GM21447 (cell line): ENCODE measurements at regions not wholly inside any gene's neighbourhood (a gene's known extent, or its start where the extent isn't known, plus 50 kb on each side); places are given as distances from the start of the nearest gene placed in this dataset.
A peak's percentile ranks its signal among the peaks of the same experiment; 100 is the strongest.

Source experiments
- ATAC-seq: cut with Tn5 transposase; IDR thresholded peaks from one replicate; pipeline ENCODE4 v1.9.1; 2021; ENCODE audit not compliant: unreplicated experiment

DNA sequence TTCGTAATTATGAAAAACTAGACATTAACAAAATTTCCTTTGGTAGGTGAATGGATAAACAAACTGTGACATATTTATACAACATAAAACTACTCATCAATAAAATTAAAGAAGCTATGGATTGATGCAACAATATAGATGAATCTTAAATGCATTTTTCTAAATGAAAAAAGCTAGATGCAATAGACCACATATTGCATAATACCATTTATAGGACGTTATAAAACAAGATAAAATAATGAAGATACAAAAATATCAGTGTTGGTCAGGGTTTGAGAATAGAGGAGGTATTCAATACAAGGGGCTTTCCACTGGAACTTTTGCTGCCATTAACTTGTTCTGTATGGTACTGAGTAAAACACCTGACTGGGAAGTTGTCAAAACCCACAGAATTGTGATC, 314.4 kb downstream of the GRB14 start:
- no peak for ATAC-seq

DNA sequence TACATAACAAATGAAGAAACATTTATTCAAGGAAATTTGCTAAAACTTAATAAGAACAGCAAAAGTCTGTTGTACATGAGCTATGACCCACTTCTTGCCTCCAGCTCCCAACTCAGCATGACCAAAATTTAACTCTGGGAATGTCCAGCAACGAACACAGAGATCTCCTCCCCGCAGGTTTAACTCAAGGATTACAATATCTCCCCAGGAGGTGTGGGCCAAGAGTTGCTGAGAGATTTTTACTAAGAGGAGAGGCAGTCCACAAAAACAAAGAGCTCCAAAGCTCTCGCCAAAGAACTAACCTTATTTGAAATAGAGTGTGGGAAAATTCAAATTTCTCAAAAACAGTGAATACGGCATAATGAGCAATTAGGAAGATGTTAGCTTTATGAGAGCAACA, 318.5 kb downstream of the GRB14 start:
- ATAC-seq = no peak

DNA sequence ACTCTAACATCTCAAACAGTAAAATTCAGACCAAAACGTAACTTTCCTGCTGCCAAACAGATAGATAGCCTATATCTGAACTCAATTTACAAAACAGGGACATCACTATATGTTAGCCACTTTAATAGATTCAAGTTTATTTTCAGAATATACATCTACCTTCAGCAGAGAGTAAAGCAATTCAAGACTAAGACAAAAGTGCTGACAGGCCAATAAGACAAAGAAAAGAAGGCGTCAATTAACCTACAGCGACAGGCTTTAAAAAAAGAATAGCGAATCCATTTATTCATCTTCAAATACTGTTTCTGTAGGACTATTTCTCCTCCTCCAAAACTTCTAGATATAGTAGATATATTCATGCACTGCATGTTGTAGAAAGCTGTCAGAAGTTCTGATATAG, 333.0 kb downstream of the GRB14 start:
- ATAC-seq = no peak

DNA sequence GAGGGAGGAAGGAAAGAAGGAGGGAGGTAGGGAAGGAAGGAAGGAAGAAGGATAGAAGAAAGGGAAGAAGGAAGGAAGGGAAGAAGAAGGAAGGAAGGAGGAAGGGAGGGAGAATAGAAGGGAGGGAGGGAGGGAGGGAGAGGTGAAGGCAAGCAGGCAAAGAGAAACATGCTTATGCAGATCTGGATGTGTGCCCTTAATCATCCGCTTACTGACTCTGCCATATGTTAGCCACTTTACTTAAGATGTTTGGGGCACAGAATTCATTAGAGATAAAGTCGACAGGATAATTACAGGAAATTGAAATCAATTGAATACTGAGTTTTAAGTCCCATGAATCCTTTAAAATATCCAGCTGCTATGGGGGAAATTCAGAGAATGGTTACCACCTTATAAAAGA, 334.2 kb downstream of the GRB14 start:
- no peak for ATAC-seq

DNA sequence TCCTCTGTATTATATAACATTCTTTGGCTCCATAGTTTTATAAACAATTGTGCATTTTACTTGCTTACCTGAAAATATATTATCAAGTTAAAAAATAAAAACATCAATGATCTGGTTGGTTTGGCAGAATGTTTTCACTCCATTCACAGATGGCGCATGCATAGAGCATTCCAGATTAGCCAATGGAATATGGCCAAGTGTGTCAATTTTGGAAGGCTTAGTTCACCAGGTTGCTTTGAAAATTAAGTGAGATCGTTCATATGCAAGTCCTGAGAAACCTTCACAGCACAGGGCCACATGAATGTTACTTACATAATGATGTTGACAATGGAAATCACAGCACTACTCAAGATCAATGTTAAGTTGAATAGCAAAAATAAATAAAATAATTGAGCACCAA, 335.7 kb downstream of the GRB14 start:
- ATAC-seq = no peak

DNA sequence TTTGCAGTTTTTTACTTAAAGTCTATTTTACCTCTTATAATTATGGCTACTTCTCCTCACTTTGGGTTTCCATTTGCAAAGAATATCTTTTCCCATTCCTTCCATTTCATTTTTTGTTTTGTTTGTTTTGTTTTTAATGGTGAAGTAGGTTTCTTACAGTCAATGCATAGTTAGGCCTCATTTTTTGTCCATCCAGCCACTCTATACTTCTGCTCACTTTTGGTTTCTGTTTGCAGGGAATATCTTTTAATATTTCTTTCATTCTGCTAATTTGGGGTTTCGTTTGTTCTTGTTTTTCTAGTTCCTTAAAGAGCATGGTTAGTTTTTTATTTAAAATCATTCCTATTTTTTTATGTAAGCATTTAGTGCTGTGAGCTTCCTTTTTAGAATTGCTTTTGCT, 339.4 kb downstream of the GRB14 start:
- no peak for ATAC-seq

DNA sequence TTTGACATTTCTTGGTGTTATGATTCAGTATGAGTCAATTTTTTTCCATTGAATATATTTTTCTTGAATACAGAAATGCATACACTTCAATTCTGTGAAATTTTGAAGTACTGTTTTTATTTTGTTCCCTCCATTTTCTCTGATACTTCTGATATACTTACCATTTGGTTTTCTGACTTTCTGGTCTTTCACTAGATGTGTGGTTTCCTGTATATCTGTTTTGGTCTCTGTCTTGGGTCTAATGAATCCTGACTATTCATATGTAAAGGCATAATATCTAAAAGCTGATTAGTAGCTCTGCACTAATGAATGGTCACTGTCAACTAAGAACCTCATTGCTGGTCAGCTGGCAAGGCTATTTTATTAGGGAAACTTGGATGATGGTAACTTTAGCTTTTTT, 345.6 kb downstream of the GRB14 start:
- ATAC-seq = no peak

DNA sequence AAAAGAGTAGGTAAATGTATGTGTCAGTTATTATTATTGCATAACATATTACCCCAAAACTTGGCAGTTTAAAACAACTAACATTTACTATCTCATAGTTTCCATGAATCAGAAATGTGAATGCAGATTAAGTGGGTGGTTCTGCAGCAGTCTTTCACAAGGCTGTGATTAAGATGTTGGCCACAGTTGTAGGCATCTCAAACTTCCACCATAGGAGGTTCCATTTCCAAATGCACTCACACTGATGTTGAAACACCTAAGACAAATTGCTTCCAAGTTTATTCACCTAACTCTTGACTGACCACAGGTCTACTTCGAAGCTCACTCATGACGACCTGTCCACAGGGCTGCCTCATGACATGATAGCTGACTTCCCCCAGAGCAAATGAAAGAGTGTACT, 360.8 kb downstream of the GRB14 start:
- ATAC-seq = no peak

DNA sequence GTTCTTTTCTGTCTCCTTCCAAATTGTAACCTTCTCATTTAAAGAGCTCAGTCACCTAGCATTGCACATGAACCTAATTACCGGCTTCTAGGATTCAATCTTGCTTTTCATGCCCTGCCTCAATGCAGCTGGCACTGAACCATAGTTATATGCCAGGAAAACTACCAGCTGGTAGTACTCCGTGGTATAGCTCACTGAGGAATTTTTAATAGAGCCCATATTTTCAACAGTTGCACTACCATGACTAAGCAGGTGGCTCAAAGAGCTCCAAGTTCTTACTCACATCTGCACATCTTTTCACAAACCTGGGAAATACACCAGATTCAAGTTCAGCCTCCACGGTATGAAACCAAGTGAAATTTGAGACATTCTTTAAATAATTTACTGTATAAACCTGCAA, 363.5 kb downstream of the GRB14 start:
- ATAC-seq = no peak

DNA sequence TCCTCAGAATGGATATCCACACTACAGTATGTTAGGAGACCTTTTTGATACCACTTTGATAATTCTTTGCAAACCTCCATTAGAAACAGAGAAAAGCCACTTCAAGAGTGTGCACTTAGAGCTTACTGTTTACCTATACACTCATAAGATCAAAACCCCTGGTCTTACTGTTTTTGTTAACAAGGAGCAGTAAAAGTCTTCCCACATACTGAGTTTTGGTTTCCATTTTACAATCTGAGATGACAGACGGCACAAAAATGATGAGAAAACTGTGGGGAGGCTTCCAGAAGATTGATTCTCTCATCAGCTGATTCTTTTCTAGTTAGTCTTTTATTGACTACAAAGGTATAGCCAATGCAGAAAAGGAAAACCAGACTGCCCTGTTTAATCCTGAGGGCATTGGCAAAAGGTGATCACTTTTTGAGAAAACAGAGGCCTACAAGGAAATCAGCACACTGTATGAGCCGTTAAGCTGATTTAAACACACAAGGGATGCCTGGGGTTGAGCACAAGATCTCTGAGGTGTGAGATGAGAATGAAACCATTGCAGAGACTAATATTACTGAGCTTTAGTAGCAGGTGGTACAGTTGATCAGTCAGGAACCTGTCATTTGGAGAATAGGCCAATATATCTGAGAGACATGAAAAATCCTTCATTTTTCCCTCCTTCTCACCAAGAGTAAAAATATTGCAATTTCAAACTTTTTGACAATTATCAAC, 368.6 kb downstream of the GRB14 start:
- ATAC-seq = peak; percentile 68

DNA sequence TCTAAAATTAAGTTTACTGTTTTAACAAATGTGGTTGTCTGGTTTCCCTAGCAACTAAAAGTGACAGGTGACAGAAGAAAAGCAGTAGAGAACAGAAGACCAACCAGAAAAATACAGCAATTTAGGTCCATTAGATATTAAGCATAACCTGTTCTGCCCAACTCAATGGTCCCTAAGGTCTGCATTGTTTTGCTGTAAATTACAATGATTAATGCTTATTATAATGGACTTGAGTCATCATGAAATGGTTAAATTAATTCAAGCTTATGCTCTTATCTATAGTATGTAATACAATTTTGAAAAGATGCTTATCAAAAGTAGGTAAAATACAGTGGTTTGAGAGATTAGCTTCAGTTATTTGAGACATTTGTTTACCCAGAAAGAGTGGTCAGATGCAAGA, 378.0 kb downstream of the GRB14 start:
- ATAC-seq = no peak

DNA sequence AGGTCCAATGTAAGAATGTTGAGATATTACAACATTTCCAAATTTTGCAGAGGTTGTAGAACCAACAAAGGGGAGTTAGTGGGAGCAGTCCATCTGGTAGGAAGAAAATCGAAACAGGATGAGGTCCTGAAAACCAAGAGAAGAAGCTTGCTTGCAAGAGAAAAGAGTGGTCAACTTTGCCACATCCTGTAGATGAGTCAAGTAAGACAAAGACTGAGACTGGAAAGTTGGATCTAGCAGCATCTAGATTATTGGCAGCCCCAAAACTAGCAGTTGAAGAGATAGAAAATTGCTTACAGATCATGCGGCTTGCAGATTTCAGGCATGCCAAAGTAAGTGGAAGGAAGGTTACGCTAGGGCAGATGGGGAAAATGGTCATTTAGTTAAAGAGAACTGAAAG, 378.9 kb downstream of the GRB14 start:
- no peak for ATAC-seq

DNA sequence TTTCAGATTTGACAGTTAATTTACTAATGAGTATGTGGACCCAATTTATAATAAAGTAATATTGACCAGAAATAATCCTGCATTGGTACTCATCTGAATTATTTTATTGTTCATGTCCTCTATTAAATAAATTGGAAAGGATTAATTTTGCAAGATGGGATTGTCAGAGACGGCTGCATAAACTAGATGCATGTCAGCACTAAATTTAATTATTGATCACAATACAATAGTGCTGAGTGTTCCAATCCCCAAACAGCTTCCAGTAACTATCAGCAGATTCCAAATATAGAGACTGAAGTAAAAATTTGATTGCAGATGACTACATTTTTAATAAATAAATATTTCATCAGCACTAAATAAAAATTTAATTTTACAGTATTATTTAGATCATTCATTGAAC, 387.2 kb downstream of the GRB14 start:
- no peak for ATAC-seq

DNA sequence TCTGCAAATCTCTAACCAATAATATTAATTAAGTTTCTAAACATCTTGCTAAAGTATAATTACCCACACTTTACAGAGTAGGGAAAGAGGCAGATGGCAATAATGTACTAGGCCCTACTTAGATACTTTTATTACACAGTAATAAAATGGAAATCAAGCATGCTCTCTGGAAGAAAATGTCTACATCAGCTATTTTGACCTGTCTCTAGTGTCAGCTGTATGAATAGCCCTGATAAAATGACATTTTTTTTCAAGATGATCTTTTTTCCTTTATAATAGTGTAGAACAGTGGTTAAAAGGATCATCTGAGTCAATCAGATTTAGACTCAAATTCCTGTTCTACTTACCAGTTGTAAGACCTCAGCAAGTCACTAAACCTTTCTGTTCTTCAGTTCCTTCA, 397.3 kb downstream of the GRB14 start:
- no peak for ATAC-seq

DNA sequence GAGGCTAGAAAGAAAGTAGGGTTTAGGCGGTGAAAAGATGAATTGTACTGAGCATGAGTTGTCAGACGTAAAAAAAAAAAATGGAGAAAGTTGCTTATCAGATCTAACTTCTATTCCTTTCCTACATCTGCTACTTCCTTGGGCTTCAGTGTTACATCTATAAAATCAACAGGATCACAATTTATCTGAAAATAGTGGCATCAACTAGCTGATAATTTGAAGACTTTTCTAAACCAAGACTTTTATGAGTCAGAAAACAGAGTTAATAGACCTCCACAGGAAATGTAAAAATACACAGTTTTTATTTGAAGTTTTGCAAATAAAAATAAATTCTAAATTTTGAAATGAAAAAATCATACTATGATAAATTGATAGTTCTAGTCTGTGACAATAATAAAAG, 399.8 kb downstream of the GRB14 start:
- no peak for ATAC-seq

DNA sequence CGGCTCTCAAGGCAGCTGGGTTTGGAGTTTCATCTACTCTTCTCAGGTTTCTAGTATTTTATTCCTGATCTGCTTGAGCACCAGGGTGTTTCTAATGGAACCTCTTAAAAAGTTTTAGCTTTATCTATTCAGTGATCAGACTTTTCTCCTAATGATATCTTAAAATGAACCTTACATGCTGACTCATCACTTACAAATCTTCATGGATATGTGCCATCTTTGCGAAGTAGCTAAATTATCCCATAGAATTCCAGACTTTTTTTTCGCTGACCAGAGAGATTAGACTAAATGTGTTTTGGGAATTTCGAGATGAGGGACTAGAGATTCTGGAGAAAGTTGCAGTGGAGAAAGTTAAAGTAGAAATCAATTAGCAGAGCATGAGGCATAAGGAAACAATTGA, 401.0 kb downstream of the GRB14 start:
- ATAC-seq = no peak

DNA sequence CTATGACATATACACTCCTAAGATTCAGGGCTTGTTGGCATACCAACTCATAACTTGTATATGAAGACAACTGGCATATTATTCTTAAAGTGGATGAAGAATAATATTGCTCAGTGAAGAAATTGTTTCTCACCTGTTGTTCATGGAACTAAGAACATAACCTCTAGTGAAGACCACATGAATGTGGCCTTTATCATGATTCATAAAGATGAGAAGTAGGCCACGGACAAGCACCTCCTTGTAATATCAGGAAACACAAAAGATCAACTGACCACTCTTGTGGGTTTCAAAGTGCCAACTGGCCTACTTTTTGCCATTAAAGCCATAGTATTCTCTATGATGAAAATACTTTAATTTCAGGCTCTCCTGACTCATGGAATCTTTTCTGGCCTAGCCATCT, 407.4 kb downstream of the GRB14 start:
- ATAC-seq = no peak

DNA sequence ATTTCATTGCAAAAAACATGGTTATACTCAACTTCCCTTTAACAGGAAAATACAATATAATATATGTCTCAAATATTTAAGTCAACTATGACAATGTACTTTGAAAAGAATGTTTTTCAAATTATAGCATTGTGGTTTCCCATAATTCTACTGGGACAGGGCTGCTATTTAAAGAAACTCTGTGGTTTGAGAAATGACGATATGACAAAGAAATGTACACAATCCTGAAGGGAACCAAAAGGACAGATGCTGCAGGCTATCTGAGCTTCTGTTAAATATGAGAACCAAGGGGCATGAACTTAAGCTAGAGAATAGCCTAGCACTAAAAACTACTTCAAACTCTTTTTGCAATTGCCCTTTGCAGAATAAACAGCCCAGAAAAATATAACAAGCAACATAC, 415.9 kb downstream of the GRB14 start:
- no peak for ATAC-seq

DNA sequence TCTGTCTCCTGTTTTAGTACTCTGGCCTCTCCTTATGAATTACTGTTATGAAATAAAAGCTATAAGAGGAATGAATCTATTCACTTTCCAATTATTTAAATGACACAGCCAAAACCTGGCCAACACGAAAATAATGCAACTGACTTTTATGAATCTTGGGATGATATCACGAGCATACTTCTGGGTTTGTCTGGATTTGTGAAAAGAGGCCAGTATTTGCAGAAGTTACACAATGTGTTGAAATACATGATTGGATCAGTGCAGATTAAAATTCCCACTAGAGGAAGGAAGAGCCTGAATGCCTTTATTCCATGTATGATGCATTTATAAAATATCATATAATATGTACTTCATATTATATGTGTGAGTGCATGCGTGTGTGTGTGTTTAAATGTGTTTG, 418.2 kb downstream of the GRB14 start:
- ATAC-seq = no peak

DNA sequence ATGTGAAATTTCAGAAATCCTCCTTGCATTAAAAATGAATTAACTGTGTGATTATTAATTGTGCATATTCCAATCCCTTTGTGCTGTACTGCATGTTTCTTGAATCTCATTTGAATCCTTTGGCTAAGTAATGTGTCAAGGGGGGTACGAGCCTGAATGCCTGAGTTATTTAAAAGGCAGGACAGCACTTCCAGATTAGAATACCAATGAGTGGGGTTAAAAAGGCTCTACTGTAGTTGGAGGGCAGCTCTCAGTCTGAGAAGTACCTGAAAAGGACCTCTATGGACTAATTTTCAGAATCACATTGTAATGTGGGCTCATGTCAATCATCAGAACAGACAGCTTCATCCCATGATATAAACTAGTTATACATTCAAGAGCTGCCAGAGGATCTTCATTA, 423.0 kb downstream of the GRB14 start:
- no peak for ATAC-seq

DNA sequence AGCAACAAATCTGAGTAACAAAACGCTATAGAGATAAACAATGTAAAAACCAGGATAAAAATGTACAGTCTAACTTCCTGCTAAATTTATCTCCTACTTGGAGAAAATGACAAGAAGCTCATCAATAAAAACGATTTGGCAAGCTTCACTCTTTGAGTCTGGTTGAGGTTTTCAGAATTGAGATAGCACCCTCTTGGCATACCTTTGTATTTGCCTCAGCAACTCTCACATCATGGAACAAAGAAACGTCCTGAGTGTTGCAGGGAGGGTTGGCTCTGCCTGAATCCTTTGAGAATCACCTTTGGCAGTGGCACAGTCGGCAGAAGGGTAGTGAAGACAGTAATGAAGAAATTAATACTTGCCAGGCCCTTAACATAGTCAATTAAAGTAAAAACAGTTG, 430.6 kb downstream of the GRB14 start:
- no peak for ATAC-seq

DNA sequence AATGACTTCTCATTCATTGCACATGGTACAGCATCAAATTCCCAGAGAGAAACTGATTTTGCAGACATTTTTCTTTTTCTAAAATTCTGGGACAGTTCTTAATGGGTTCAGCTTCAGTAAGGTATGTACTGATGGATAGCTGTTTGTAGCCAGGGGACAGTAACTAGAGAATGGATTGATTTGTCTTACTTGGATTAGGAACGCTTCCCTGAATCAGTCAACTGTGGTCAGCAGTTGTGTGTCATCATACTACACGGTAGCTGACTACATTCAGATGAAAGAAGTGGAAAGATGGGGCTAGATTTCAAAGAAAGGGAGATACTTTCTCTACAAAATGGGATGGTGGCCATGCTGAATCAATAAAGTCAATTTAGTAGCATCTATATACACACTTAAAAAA, 431.4 kb downstream of the GRB14 start:
- no peak for ATAC-seq

DNA sequence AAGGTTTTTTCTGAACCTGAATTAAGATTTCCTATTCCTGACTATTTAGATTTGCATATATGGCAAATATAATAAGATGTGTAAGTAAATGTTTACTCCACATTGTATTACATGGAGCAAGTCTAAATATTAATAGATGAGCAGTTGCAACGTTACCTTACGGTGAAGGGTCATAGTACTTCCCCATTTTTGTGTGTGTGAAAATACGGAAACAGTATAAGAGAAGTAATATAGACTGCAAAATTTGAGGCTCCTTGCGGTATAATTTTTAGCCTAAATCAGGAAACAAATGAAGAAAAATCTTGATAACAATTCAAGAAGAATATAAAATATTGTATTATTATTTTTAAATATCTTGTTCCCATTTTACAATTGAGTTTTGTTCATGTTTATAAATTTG, 434.2 kb downstream of the GRB14 start:
- ATAC-seq = no peak

DNA sequence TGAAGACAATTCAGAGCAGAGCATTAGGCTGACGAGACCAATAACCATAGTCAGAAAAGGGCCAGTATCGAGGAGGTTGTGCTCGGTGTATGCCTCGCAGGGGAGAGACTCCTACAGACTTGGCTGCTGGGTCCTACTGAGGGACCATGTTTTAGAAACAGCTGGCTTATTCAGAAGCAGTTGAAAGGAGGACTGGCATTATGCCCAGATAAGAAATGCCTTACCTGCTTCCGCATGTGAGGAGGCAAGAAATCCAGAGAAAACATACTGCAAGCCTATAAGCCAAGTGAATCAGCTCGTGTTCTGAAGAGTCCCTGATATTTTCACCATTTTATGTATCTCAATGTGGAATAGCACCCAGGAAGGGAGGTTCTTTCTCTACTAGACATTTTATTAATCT, 434.7 kb downstream of the GRB14 start:
- no peak for ATAC-seq
